ENCODE measurements at regions not wholly inside any gene's neighbourhood (a gene's known extent, or its start where the extent isn't known, plus 50 kb on each side); places are given as distances from the start of the nearest gene placed in this dataset.

DNA sequence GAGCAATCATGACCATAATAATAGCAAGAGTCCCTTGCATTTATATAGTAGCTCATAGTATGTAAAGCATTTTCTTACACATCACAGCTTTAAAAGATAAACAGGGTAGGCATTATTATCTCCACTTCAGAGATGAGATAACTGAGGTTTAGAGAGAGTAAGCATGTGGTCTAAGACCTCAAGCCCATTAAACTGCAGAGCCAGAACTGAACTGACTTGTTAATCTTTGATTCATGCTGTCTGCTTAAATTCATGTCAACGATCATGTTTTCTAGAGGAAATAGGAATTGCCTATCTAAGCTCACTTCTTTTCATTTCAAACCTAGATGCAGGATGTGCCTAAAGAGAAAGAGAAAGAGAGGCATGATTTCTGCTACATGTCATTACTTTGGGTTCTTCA is 524.8 kb downstream of the PTPRC start:
- Histone ChIP-seq H3K9me3 (no peaks in the 10 kb centered on the region), H3K4me1 (no peaks in the 10 kb centered on the region), H3K4me3 (no peak overlapping the region), H3K27me3 (no peaks in the 10 kb centered on the region), H3K36me3 (no peaks in the 10 kb centered on the region), H3K27ac (no peak overlapping the region)
- DNase-seq: no peak
- TF ChIP-seq, protein P1, sequence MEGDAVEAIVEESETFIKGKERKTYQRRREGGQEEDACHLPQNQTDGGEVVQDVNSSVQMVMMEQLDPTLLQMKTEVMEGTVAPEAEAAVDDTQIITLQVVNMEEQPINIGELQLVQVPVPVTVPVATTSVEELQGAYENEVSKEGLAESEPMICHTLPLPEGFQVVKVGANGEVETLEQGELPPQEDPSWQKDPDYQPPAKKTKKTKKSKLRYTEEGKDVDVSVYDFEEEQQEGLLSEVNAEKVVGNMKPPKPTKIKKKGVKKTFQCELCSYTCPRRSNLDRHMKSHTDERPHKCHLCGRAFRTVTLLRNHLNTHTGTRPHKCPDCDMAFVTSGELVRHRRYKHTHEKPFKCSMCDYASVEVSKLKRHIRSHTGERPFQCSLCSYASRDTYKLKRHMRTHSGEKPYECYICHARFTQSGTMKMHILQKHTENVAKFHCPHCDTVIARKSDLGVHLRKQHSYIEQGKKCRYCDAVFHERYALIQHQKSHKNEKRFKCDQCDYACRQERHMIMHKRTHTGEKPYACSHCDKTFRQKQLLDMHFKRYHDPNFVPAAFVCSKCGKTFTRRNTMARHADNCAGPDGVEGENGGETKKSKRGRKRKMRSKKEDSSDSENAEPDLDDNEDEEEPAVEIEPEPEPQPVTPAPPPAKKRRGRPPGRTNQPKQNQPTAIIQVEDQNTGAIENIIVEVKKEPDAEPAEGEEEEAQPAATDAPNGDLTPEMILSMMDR (IDR thresholded peaks at IDR 0.05): no peak
- TF ChIP-seq POLR2AphosphoS5 (IDR thresholded peaks at IDR 0.05): no peak
- no peak for TF ChIP-seq POLR2A (IDR thresholded peaks at IDR 0.05)
- no peak for TF ChIP-seq EP300 (IDR thresholded peaks at IDR 0.05)
- WGBS, 2 donors: 40 to 46% methylated on average over 1 of the region's 1 CpG
- intact Hi-C loops (cut with DNase I): no loop called here

DNA sequence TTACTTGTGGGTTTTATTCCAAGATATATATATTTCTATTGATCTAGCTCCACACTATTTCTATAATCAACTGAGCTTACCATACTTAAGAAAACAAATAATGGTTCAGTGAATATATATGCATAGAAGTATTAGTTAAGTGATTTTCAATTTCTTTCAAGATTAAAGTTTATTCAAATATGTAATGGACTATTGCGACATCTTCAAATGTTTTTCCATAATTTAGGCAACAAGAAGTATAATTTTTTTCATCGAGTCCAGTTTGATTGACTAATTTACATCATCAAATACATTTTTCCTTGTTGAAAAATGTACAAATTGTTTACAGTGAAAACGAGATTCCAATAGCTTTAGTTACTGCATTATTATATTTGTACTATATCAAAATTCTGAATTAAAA is 528.6 kb downstream of the PTPRC start:
- Histone ChIP-seq H3K27me3 (no peaks in the 10 kb centered on the region), H3K27ac (no peak overlapping the region), H3K9me3 (no peaks in the 10 kb centered on the region), H3K36me3 (no peaks in the 10 kb centered on the region), H3K4me3 (no peak overlapping the region), H3K4me1 (no peaks in the 10 kb centered on the region)
- TF ChIP-seq POLR2A (IDR thresholded peaks at IDR 0.05) (no peak), EP300 (IDR thresholded peaks at IDR 0.05) (no peak), POLR2AphosphoS5 (IDR thresholded peaks at IDR 0.05) (no peak)
- TF ChIP-seq, protein P1 (IDR thresholded peaks at IDR 0.05): no peak
- DNase-seq: no peak
- 80 to 90% methylated on average over 3 of the region's 3 CpGs for WGBS, 2 donors
- intact Hi-C loops (cut with DNase I): no loop called here

DNA sequence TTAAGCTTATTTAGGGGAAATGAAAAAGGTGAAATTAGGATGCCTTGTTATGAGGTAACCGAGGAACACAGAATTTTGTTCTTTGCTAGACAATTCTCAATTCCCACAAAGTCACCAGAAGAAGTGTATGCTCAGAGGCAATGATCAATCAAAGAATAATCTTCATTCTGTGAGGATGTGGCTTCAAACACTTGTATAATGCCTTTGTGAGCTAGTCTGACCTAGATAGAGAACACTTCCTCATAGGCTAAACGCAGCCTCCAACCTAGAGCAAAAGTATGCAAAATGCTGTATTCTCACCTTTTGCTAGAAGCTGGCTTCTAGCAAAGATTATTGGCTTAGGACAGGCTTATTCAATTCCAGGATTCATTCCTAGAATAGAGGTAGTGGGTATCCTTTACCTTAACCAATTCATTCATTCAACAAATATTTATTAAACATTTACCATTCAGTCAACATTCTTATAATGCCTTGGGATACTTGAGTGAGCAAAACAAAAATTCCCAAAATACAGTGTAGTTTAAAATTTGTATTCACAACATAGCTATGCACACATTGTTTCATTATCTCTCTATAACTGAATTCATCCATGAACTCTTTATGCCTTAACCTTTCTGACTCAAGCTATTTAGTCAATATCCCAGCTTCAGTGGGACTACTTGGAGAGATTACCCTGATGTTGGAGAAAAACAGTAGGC is 530.2 kb downstream of the PTPRC start:
- no peak for TF ChIP-seq POLR2AphosphoS5 (IDR thresholded peaks at IDR 0.05)
- TF ChIP-seq, protein P1 (IDR thresholded peaks at IDR 0.05): no peak
- TF ChIP-seq POLR2A (IDR thresholded peaks at IDR 0.05): no peak
- no peak for TF ChIP-seq EP300 (IDR thresholded peaks at IDR 0.05)
- Histone ChIP-seq H3K4me1 (peaks cover 0 to 8% (median 1%) of the 10 kb centered on the region in 4 donors), H3K4me3 (no peak overlapping the region), H3K27ac (no peak overlapping the region), H3K9me3 (no peaks in the 10 kb centered on the region), H3K27me3 (no peaks in the 10 kb centered on the region), H3K36me3 (no peaks in the 10 kb centered on the region)
- intact Hi-C loops (cut with DNase I): no loop called here
- 57 to 79% methylated on average over 2 of the region's 2 CpGs for WGBS, 2 donors
- DNase-seq: no peak

DNA sequence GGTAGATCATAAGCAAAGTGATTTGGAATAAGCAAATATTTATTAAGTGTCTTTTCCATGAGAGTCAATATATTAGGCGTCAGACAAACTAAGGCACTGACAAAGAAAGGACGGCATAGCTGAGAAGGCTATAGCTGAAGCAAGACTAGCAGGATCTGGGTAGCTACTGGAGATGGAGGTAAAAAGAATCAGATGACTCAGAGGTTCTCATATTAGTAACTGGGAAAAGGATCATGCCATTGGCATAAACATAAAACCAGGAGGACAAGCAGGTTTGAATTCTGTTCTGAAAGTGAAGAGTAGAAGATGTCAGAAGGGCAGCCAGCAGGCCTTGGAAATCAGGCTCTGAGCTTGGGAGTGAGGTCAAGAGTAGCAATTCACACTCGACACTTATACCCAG is 531.9 kb downstream of the PTPRC start:
- DNase-seq: no peak
- Histone ChIP-seq H3K4me1 (peaks cover 0 to 8% (median 1%) of the 10 kb centered on the region in 4 donors), H3K9me3 (no peaks in the 10 kb centered on the region), H3K36me3 (no peaks in the 10 kb centered on the region), H3K4me3 (no peak overlapping the region), H3K27me3 (no peaks in the 10 kb centered on the region), H3K27ac (no peak overlapping the region)
- WGBS, 2 donors: 92 to 94% methylated on average over 3 of the region's 3 CpGs
- TF ChIP-seq, protein P1 (IDR thresholded peaks at IDR 0.05): no peak
- TF ChIP-seq POLR2AphosphoS5 (IDR thresholded peaks at IDR 0.05) (no peak), POLR2A (IDR thresholded peaks at IDR 0.05) (no peak), EP300 (IDR thresholded peaks at IDR 0.05) (no peak)
- intact Hi-C loops (cut with DNase I): no loop called here

Measured in sigmoid colon (tissue), 6 donors.